Neural cell (in vitro differentiated cells): ENCODE measurements at regions not wholly inside any gene's neighbourhood (a gene's known extent, or its start where the extent isn't known, plus 50 kb on each side); places are given as distances from the start of the nearest gene placed in this dataset.

Experiments used
- H2AFZ ChIP-seq: fragments of 200-600, 300-800 bp; sonication (generic), shearing (Covaris generic); 2 replicates; pipeline ENCODE4 v1.6.0; 2014; ENCODE audit warnings: low read depth, mild to moderate bottlenecking, antibody characterized with exemption, low read length, moderate library complexity
- H3F3A ChIP-seq: fragments of 200-600 bp; shearing (Covaris generic); 2 replicates; pipeline ENCODE4 v1.6.1; 2016; ENCODE audit warnings: mild to moderate bottlenecking, moderate library complexity, mixed read lengths, antibody characterized with exemption, low read length; ENCODE audit not compliant: insufficient read depth, poor library complexity, severe bottlenecking
- H3K27ac ChIP-seq: fragments of 200-600, 300-800 bp; sonication (generic), shearing (Covaris generic); 2 replicates; pipeline ENCODE4 v1.5.1; 2014; ENCODE audit warnings: mild to moderate bottlenecking, low read length, moderate library complexity
- H3K27me3 ChIP-seq: fragments of 300-800, 200-600 bp; sonication (generic), shearing (Covaris generic); 2 replicates; pipeline ENCODE4 v1.6.0; 2014; ENCODE audit warnings: mild to moderate bottlenecking, low read depth, low read length, moderate library complexity; ENCODE audit not compliant: insufficient read depth
- H3K36me3 ChIP-seq: fragments of 300-800, 200-600 bp; sonication (generic), shearing (Covaris generic); 2 replicates; pipeline ENCODE4 v1.5.1; 2014; ENCODE audit warnings: mild to moderate bottlenecking, antibody characterized with exemption, low read length, moderate library complexity; ENCODE audit not compliant: insufficient read depth
- H3K4me2 ChIP-seq: fragments of 300-800, 200-600 bp; sonication (generic), shearing (Covaris generic); 2 replicates; pipeline ENCODE4 v1.6.0; 2014; ENCODE audit warnings: mild to moderate bottlenecking, low read length
- H3K4me3 ChIP-seq: fragments of 300-800, 200-600 bp; sonication (generic), shearing (Covaris generic); 2 replicates; pipeline ENCODE4 v1.5.1; 2014; ENCODE audit warnings: mild to moderate bottlenecking, low read length, moderate library complexity
- H3K79me2 ChIP-seq: fragments of 200-600 bp; shearing (Covaris generic); replicated peaks from 2 replicates; pipeline ENCODE4 v1.6.0; 2014; ENCODE audit warnings: mild to moderate bottlenecking, low read length, moderate library complexity; ENCODE audit not compliant: insufficient read depth
- H3K9ac ChIP-seq: fragments of 300-800, 200-600 bp; sonication (generic), shearing (Covaris generic); 2 replicates; pipeline ENCODE4 v1.6.1; 2016; ENCODE audit warnings: mild to moderate bottlenecking, low read length, mixed read lengths
- H3K9me2 ChIP-seq: fragments of 200-600 bp; shearing (Covaris generic); 2 replicates; pipeline ENCODE4 v1.6.1; 2016; ENCODE audit warnings: mild to moderate bottlenecking, low read length, mixed read lengths; ENCODE audit not compliant: insufficient read depth
- H3K9me3 ChIP-seq: fragments of 200-600, 300-800 bp; sonication (generic), shearing (Covaris generic); 2 replicates; pipeline ENCODE4 v1.6.1; 2016; ENCODE audit warnings: mild to moderate bottlenecking, mixed run types, low read length, moderate library complexity, mixed read lengths
- H4K20me1 ChIP-seq: fragments of 200-600 bp; shearing (Covaris generic); 2 replicates; pipeline ENCODE4 v1.6.1; 2016; ENCODE audit warnings: mild to moderate bottlenecking, mixed run types; ENCODE audit not compliant: insufficient read depth
- EP300 ChIP-seq: fragments of 450-650 bp; conservative IDR thresholded peaks from 2 replicates; pipeline ENCODE4 v1.6.1; 2014; ENCODE audit warnings: antibody characterized with exemption, mild to moderate bottlenecking, moderate library complexity; ENCODE audit not compliant: poor library complexity, severe bottlenecking
- EZH2 ChIP-seq: fragments of 200-600, 300-800 bp; shearing (Covaris generic), sonication (generic); IDR thresholded peaks from 2 replicates; pipeline ENCODE4 v1.6.1; 2014; ENCODE audit warnings: antibody characterized with exemption, low read length, borderline replicate concordance, mild to moderate bottlenecking; ENCODE audit not compliant: insufficient read depth, poor library complexity, severe bottlenecking
- MXI1 ChIP-seq: fragments of 450-650 bp; conservative IDR thresholded peaks from 2 replicates; pipeline ENCODE4 v1.6.1; 2014; ENCODE audit warnings: antibody characterized with exemption, mild to moderate bottlenecking; ENCODE audit not compliant: poor library complexity, severe bottlenecking
- POLR2AphosphoS5 ChIP-seq: IDR thresholded peaks from 2 replicates; pipeline ENCODE4 v1.6.1; 2012
- RAD21 ChIP-seq: fragments of 450-650 bp; conservative IDR thresholded peaks from 2 replicates; pipeline ENCODE4 v1.6.1; 2014; ENCODE audit warnings: antibody characterized with exemption, mild to moderate bottlenecking, moderate library complexity
- SMC3 ChIP-seq: fragments of 450-650 bp; conservative IDR thresholded peaks from 2 replicates; pipeline ENCODE4 v1.6.1; 2014; ENCODE audit warnings: antibody characterized with exemption, mild to moderate bottlenecking, moderate library complexity; ENCODE audit not compliant: poor library complexity
- TAF1 ChIP-seq: IDR thresholded peaks from 2 replicates; pipeline ENCODE4 v1.6.1; 2012; ENCODE audit warnings: low read depth
- TF ChIP-seq, protein P1 (sequence below): IDR thresholded peaks from 2 replicates; pipeline ENCODE4 v1.6.1; 2012; ENCODE audit warnings: borderline replicate concordance
- TF ChIP-seq, protein P2 (sequence below): fragments of 450-650 bp; IDR thresholded peaks from 2 replicates; pipeline ENCODE4 v1.5.1; 2014; ENCODE audit warnings: antibody characterized with exemption, mild to moderate bottlenecking, moderate library complexity; ENCODE audit not compliant: poor library complexity, severe bottlenecking

DNA sequence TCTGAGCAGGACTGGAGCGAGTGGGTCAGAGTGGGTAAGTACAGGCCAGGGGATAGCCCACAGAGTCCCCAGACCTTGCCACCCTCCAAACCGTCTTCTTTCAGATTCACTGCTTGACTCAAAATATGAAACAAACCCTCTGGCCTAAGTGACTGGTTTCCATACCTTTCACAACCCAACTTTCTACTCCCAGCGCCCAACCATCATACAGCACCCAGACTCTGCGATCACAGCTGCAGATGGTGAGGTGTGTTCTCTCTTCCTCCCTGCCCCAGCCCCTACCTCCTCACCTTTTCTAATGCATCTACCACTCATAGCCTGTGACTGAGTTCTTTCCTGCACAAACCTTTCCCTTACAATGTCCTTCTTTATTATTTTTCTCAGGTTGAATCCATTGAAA lies 92.0 kb upstream of the CELF2 start:
- Histone ChIP-seq H3K36me3 (no peaks in the 10 kb centered on the region), H3K4me2 (no peak overlapping the region), H3K27me3 (no peaks in the 10 kb centered on the region), H3K9ac (no peak overlapping the region), H3F3A (no peaks in the 10 kb centered on the region), H3K9me2 (no peaks in the 10 kb centered on the region), H2AFZ (no peak overlapping the region), H3K9me3 (no peaks in the 10 kb centered on the region), H3K27ac (no peak overlapping the region), H4K20me1 (no peaks in the 10 kb centered on the region), H3K79me2 (no peaks in the 10 kb centered on the region), H3K4me3 (no peak overlapping the region)
- TF ChIP-seq, protein P1, sequence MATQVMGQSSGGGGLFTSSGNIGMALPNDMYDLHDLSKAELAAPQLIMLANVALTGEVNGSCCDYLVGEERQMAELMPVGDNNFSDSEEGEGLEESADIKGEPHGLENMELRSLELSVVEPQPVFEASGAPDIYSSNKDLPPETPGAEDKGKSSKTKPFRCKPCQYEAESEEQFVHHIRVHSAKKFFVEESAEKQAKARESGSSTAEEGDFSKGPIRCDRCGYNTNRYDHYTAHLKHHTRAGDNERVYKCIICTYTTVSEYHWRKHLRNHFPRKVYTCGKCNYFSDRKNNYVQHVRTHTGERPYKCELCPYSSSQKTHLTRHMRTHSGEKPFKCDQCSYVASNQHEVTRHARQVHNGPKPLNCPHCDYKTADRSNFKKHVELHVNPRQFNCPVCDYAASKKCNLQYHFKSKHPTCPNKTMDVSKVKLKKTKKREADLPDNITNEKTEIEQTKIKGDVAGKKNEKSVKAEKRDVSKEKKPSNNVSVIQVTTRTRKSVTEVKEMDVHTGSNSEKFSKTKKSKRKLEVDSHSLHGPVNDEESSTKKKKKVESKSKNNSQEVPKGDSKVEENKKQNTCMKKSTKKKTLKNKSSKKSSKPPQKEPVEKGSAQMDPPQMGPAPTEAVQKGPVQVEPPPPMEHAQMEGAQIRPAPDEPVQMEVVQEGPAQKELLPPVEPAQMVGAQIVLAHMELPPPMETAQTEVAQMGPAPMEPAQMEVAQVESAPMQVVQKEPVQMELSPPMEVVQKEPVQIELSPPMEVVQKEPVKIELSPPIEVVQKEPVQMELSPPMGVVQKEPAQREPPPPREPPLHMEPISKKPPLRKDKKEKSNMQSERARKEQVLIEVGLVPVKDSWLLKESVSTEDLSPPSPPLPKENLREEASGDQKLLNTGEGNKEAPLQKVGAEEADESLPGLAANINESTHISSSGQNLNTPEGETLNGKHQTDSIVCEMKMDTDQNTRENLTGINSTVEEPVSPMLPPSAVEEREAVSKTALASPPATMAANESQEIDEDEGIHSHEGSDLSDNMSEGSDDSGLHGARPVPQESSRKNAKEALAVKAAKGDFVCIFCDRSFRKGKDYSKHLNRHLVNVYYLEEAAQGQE, result no peak
- no peak for TF ChIP-seq RAD21
- no peak for TF ChIP-seq EZH2
- TF ChIP-seq, protein P2, sequence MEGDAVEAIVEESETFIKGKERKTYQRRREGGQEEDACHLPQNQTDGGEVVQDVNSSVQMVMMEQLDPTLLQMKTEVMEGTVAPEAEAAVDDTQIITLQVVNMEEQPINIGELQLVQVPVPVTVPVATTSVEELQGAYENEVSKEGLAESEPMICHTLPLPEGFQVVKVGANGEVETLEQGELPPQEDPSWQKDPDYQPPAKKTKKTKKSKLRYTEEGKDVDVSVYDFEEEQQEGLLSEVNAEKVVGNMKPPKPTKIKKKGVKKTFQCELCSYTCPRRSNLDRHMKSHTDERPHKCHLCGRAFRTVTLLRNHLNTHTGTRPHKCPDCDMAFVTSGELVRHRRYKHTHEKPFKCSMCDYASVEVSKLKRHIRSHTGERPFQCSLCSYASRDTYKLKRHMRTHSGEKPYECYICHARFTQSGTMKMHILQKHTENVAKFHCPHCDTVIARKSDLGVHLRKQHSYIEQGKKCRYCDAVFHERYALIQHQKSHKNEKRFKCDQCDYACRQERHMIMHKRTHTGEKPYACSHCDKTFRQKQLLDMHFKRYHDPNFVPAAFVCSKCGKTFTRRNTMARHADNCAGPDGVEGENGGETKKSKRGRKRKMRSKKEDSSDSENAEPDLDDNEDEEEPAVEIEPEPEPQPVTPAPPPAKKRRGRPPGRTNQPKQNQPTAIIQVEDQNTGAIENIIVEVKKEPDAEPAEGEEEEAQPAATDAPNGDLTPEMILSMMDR, result no peak
- TF ChIP-seq EP300, result no peak
- TF ChIP-seq MXI1, result no peak
- TF ChIP-seq SMC3, result no peak
- no peak for TF ChIP-seq POLR2AphosphoS5
- no peak for TF ChIP-seq TAF1

DNA sequence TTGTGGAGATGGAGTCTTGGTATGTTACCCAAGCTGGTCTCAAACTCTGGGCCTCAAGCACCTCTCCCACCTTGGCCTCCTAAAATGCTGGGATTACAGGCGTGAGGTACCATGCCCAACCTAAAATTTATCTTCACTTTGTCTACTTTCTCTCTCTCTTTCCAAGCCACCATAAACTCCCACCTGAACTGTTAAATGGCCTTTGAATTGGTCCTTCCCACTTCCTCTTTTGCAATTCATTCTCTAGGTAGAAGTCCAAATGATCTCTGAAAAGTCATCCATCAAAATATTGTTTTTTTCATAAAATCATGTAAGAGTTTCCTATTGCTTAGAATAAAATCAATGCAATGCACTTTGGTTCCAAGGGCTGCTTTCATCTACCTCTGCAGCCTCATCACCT lies 90.1 kb upstream of the CELF2 start:
- Histone ChIP-seq H3K27me3 (no peaks in the 10 kb centered on the region), H3K27ac (no peak overlapping the region), H3K79me2 (no peaks in the 10 kb centered on the region), H3K9me2 (no peaks in the 10 kb centered on the region), H3K4me3 (no peak overlapping the region), H4K20me1 (no peaks in the 10 kb centered on the region), H3F3A (no peaks in the 10 kb centered on the region), H3K36me3 (no peaks in the 10 kb centered on the region), H3K4me2 (no peak overlapping the region), H2AFZ (no peak overlapping the region), H3K9me3 (no peaks in the 10 kb centered on the region), H3K9ac (no peak overlapping the region)
- TF ChIP-seq, protein P1, result no peak
- TF ChIP-seq EP300, result no peak
- TF ChIP-seq, protein P2, result no peak
- no peak for TF ChIP-seq EZH2
- no peak for TF ChIP-seq MXI1
- TF ChIP-seq POLR2AphosphoS5, result no peak
- no peak for TF ChIP-seq RAD21
- TF ChIP-seq SMC3, result no peak
- no peak for TF ChIP-seq TAF1
